HFF-Myc (cell line): ENCODE measurements at regions not wholly inside any gene's neighbourhood (a gene's known extent, or its start where the extent isn't known, plus 50 kb on each side); places are given as distances from the start of the nearest gene placed in this dataset.

ENCODE experiments used
- DNase-seq: peaks from one replicate; pipeline ENCODE4 v3.0.0-alpha.2; 2011; ENCODE audit warnings: low read depth; ENCODE audit errors: extremely low read depth
- H3K4me3 ChIP-seq: replicated peaks from 2 replicates; pipeline ENCODE4 v1.5.1; 2011; ENCODE audit warnings: low read depth, mild to moderate bottlenecking, control low read depth, low read length
- TF ChIP-seq, protein P1 (sequence below): IDR thresholded peaks from 2 replicates; pipeline ENCODE4 v1.5.1; 2012; ENCODE audit warnings: mild to moderate bottlenecking, low read depth, low read length, control low read depth; ENCODE audit errors: missing control alignments

DNA sequence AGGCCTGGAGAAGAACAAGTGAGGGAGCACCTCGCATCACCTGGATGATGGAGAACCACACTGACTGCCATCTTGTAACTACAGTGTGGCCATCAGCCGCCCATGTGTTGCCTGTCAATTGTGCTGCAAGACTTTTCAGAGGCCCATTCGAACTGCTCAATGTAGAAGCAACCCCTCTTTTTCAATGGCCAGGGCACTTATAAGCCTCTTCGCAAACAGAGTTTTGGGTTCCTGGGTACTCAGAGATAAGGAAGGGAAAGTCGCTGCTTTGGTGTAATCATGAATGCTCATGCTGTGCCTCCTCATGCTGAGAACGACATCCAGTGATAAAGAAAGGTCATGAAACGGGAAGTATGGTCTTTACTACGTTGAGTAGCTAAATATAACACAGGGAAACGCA is 143.9 kb upstream of the SLC39A10 start:
- DNase-seq: no peak
- TF ChIP-seq, protein P1, sequence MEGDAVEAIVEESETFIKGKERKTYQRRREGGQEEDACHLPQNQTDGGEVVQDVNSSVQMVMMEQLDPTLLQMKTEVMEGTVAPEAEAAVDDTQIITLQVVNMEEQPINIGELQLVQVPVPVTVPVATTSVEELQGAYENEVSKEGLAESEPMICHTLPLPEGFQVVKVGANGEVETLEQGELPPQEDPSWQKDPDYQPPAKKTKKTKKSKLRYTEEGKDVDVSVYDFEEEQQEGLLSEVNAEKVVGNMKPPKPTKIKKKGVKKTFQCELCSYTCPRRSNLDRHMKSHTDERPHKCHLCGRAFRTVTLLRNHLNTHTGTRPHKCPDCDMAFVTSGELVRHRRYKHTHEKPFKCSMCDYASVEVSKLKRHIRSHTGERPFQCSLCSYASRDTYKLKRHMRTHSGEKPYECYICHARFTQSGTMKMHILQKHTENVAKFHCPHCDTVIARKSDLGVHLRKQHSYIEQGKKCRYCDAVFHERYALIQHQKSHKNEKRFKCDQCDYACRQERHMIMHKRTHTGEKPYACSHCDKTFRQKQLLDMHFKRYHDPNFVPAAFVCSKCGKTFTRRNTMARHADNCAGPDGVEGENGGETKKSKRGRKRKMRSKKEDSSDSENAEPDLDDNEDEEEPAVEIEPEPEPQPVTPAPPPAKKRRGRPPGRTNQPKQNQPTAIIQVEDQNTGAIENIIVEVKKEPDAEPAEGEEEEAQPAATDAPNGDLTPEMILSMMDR: no peak
- H3K4me3 ChIP-seq: no peak overlapping the region

DNA sequence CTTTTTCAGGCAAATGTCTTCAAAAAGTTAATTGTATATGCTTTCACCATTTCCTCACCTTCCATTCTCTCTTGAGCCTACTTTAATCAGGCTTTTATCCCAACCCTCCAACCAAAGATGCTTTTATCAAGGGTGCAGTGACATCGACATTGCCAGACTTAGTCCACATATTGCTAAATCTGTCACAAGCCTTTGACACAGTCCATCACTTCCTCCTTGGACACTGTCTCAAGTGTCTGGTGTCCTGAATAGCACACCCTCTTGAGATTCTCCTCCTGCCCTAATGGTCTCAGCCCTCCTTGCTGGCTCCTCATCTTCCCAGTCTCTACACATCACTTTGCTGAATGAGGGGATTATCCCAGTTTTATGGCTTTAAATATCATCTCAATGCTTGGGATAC is 147.5 kb upstream of the SLC39A10 start:
- no peak for DNase-seq
- no peak overlapping the region for H3K4me3 ChIP-seq
- TF ChIP-seq, protein P1: no peak

DNA sequence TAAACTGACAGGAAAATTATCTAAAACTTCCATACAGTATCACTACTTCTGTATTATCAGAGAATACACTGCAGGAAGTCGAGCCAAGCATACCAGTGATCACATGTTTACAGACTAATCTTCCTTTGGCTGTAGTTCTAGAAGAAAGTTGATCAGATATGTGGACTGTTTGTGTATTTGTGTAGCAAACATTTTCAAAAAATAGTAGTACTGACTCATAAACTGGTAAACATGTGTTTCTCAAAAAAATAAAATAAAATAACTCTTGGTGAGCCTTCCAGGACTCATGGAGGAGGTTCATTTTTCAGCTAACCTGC is 148.9 kb upstream of the SLC39A10 start:
- no peak for DNase-seq
- no peak overlapping the region for H3K4me3 ChIP-seq
- TF ChIP-seq, protein P1: no peak

DNA sequence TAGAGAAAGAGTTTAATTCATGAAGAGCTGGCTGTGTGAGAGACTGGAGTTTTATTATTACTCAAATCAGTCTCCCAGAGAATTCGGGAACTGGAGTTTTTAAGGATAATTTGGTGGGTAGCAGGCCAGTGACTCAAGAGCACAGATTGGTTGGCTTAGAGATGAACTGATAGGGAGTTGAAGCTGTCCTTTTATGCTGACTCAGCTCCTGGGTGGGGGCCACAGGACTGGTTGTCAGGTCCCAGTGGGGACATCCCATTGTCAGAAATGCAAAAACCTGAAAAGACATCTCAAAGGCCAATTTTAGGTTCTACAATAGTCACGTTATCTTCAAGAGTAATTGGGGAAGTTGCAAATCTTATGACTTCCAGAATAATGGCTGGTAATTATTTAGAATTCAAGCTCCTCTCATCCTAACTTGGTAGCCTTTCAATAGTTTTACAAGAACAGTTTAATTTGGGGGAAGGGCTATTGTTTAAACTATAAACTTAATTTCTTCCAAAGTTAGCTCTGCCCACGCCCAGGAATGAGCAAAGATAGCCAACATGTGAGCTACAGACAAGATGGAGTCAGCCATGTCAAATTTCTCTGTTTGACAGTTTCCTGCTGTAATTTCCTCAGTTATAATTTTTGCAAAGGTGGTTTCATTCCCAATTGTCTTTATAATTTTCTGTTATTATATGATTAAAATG is 149.4 kb upstream of the SLC39A10 start:
- no peak for DNase-seq
- H3K4me3 ChIP-seq: no peak overlapping the region
- TF ChIP-seq, protein P1: no peak

DNA sequence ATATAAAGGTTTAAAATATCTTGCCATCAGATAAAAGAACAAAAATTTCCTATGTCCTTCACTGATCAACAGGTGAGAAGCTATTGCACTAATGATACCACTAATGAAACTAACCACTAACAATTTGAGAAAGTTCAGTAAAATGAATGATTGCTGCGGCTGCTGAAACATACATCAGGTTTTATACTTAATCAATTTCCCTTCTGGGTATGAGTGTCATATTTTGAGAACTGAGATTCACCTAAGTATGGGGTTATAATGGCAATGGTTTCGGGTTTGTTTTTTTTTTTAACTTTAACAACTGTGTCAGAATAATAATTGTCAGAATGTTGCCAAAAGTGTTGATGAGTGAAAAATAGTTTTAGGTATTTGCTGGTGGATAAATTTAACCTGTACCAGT is 151.3 kb upstream of the SLC39A10 start:
- no peak for DNase-seq
- TF ChIP-seq, protein P1: no peak
- no peak overlapping the region for H3K4me3 ChIP-seq

DNA sequence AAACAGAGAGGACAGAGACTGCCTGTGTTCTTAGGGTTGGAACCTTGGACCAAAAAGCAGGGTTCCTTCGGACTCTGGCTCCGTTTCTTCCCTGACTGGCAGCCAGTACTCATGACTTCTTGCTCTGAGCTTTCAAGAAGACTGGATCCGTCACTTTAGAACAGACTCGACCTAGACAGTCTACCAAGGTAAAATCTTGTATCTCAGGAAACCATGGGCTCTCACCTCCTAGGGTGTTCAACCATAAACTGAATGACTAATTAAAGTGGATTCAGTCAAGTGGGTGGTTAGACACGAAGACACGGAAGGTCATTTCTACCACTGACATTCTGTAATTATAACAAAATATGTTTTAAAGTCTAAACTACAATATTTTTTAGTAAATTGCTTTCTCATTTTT is 153.8 kb upstream of the SLC39A10 start:
- DNase-seq: no peak
- H3K4me3 ChIP-seq: no peak overlapping the region
- TF ChIP-seq, protein P1: no peak

DNA sequence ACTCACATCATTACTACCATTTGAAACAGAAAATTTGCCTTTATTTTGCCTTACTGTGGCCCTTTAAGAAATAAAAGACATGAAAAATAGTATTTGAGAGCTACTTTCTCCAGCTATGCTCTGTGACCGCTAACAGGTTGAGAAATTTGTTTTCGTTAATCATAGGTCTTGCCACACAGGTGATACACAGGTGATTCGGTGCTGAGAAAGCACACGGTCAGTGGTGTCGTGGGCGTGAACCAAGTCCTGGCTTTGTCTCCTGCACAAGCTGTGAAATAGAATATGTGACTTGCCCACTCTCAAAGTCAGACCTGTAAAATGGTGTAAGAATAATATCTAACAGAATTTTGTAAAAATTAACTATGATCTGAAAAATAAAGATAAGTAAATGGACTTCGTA is 155.3 kb upstream of the SLC39A10 start:
- no peak for DNase-seq
- no peak overlapping the region for H3K4me3 ChIP-seq
- TF ChIP-seq, protein P1: no peak
